ENCODE measurements at regions not wholly inside any gene's neighbourhood (a gene's known extent, or its start where the extent isn't known, plus 50 kb on each side); places are given as distances from the start of the nearest gene placed in this dataset.

DNA sequence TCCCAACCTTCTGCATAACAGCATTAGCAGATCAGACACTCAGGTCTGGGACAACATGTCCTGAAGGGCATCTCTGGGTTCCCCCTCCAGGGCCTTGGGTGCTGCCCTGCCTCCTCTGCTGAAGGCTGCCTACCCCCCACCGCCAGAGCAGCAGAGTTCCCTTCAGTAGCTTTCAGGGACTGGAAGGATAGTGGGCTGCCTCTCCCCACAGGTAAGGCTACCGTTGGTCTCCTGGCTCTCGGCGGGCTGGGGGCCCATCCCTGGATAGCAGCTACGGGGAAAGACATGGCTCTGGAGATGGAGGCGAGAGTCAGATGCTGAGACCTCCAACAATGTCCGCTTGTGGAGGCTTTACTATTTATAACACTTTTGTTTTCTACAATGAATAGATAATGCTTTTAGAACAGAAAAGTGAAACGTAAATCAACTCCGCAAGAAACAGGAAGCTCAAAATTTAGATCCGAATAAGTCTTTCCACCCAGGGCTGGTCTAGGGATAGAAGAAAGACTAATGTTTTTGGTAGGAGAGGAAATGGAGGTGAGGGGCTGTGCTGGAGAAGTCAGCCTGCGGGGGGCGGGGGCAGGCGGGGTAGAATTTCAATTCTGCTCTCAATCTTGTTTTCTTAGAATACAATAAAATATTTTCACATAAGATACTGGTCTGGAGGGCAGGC, 58.4 kb downstream of the ARL4C start:
- no peak for DNase-seq (ENCODE audit: low read depth)

DNA sequence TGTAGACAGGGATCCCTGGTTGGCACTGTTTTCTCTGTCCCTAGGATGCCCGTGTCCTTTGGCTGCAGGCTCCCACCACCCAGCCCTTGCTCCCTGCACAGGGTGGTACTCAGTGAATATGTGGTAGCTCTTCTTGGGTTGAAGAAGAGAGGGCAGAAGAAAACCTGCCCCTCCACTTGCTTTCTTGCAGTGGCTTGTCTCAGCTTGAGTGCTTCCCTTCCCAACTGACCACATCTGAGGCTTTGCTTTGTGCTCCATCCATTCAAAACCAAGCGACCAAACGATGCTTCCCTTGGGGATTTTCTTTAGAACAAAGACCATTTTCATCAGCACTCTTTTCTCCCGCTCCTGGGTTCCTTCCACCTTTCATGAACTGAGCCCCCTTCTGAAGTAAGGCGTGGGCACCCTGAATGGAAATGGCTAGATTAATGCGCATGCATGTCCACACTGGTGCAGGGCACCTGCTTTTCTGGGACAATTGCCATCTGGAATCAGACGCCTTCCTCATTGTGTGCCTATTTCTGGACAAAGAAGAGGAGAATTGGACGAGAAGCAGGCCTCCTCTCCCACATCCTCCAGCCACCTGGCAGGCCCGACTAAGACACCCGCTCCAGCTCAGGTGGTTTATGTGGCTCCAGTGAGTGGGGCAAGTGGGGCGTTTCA, 59.1 kb downstream of the ARL4C start:
- no peak for DNase-seq (ENCODE audit: low read depth)

DNA sequence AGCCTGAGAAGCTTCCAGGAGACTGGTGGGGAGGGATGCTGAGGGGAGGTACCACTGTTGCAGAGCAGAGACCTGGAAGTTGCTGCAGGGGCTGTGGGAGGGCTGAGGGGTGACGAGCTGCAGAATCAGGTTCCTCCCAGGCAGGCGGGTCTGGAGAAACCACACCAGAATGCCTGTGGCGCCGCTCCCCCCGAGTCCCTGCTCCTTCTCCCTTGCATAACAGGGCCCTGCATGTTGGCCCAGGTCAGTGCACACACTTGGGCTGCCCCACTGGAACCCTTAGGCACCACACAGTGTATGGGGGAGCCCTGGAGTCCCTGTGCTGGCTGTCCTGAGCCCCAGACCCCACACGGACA, 60.4 kb downstream of the ARL4C start:
- DNase-seq (ENCODE audit: low read depth): no peak

DNA sequence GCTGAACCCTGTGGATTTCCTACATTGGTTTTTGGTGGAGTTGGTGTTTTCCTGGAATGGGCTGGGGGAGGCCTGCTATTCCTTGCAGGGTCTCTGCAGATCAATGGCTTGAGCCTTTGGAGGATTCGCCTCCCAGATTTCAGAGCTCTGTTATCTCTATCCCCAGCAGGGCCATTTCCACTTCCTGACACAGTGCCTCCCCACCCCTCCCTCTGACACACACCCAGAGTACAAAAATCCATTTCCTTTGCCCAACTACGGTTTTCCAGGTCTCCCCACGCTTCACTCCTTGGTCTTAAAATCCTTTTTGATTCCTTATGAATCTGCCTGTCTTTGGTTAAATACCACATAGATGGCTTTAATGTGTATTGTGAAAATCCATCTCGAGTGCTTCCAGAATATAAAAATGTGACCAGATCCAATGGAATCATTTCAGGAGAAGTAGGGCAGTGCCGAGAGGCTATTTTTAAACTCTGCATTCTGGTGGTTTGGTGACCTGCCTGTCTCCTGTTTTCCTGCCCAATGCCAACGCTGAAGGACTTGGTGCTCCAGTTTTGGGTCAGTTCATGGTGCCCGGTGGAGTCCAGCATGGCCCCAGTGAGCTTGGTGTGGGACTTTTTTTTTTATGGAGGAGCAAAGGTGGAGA, 60.9 kb downstream of the ARL4C start:
- DNase-seq (ENCODE audit: low read depth): no peak

DNA sequence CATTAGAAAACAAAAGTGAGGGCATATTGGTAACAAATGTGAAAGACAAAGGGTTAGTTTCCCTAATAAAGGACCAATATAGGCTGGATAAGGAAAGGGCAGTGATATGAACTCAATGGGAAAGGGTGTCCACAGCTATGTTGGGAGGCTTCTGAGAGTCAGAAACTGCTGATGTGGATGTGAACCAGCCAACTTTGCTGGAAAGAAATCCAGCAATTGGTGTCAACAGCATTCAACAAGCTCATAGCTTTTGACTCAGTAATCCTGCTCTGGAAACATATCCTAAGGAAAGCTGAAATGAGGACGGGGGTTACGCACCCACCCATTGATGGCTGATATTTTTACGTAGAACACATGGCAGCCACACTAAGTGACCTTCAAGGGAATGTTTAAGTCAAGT, 63.7 kb downstream of the ARL4C start:
- no peak for DNase-seq (ENCODE audit: low read depth)

DNA sequence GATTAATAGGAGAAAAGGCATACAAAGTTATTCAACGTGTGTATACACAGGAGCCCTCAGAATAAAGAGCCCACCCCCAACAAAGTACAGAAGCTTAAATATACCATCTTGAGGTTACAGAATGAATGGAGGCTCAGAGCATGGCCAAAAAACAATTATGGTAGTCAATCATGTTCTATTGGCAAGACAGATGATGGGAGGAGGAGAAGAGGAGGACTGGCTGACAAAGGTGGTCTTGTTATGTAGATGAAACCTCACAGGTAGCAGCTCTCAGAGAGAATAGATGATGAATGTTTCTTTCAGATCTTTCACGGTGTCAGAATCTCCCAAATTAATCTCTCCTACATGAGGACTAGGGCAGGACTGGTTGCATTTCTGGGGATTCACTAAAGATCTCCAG, 66.0 kb downstream of the ARL4C start:
- DNase-seq (ENCODE audit: low read depth): no peak

DNA sequence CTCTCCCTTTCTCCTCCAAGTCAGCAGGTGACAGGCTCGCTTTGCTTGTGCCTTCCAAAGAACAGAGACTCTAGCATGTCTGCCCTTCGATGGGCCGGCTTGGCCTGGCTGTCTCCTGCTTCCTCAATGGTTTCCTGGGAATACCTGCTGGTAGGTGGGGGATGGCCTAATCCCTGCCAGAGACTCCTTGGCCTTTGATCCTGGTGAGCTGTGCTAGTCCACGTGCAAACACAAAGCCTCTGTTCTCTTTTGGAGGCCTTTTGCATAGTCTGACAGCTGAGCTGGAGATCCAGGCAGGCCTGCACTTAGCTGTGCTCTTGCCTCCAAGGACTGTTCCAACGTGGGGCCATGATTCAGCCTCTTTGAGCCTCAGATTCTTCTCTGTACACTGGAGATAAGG, 67.6 kb downstream of the ARL4C start:
- DNase-seq (ENCODE audit: low read depth): no peak

DNA sequence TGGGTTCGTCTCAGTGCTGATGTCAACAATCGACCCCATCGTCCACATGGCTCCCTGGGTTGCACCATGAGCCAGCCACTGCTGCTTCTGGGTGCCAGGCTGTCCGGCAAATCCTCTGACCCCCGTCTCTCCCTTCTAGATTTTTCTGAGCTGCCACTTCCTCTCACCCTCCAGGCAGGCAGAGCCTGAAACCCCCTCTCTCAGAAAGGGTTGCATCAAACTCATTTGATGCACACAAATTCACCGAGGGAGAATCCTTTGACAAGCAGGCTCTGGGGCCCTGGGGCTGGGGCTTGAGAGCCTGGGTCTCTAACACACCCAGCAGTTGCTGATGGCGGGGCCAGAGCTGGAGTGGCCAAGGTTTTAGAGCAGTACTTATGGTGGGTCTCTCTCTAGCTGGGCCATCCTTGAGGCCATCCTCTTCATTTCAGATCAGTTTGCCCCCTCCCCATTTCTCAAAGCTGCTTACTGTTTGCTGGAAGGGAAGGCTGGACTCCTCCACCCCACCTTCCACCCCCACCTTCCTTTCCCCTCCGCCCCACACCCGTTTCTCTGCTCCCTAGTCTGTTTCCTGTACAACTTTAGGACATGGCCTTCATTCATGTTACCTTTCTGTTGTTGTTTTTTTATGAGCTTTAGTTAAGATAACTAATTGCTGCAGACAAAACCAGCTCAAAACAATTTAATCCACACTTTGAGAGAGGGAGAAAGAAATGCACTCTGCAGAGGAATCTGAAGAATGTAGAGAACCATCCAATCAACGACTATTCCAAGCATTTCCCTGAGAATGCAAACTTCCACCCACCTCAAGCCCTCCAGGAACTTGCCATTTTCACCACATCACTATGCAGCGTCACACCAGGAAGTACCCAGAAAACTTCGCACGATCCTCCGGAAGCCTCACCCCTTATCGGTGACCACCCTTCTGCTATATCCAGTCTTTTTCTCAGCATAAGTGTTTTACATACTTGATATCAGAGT, 69.5 kb downstream of the ARL4C start:
- no peak for DNase-seq (ENCODE audit: low read depth)

DNA sequence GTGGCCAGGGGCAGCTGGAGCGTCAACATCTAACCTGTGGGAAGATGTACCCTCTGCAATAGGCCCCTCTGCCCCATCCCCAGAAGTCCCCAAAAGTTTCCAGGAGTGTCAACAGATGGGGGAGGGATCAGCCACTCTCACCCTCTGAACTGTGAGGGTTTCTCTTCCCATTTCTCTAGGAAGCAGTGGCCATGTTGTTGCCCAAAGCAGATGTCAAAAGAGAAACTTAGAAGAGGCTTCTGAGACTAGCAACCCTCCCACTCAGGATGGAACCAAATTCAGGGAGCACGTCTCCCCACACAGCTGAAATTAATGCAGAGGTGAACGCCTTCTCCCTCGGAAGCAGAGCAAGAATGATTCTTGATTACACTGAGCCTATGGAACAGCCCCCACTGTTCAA, 70.3 kb downstream of the ARL4C start:
- no peak for DNase-seq (ENCODE audit: low read depth)

DNA sequence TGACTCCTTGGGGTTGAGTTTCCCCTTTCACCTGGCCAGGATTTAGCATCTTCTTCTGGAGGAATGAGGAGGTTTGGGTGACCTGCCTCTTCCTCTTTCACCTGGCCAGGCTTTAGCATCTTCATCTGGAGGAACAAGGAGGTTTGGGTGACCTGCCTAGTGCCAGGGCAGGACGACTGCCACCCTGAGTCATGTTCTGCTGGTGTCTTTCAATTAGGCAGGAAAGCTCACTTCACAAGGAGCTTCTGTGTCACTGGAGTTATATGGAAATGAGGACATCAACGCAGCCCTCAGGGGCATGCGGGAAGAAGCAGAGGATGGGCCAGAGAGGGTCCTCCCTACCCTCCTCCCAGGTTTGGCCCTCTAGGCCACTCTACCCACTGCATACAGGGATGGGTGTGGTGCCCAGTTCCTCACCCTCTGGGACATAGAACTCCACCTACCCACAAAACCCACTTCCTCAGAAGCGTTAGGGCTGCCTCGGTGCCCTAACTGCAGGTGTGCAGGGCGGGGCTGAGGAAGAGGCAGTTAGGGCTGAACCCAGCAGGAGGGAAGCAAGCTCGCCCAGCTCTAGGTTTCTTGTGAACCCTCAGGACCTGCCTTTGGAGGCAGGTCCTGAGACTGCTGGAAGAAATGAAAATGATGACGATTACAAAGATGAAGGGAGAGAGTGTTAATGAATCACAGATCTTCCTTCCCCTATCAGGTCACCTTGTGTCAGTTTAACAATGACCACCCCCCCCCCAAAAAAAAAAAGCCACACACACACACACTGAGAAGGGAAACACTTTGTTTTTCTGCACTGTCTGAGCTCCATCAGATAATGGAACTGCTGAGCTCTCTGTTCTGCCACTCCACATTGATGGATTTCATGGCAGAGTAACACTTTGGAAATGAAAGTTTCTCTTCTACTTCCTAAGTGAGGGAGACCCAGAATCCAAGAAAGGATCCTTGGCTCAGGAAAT, 71.0 kb downstream of the ARL4C start:
- no peak for DNase-seq (ENCODE audit: low read depth)

DNA sequence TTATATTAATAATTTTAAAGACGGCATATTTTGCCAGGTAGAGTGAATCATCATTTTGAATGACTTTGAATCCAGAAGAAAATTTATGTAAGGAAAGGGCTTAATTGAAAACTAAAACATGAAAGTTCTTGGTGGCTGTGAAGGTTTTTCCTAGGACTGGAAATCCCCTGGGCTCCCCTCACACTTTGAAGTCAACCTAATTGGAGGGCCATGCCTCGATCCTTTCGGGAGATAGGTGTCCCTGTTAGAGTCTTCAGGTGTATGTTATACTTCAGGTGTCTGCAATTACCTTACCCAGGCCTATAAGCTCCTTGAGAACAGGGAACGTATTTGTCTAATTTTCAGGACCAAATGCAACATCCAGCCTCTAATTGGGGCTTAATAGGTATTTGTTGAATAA, 73.0 kb downstream of the ARL4C start:
- no peak for DNase-seq (ENCODE audit: low read depth)

DNA sequence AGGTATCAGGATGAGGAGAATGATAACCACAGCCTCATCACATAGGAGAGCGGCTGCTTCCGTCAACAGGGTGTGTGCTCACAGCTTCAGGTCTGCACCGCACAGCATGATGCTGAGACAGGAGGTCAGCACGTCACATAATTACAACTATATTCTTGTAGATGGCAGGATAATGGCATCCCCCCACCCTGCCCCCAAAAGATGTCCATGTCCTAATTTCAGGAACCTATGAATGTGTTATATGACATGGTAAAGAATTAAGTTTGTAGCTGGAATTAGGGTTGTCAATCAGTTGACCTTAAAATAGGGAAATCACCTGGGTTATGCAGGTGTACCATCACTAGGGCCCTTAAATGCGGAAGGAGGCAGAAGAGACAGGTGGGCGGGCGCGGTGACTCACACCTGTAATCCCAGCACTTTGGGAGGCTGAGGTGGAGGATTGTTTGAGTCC, 73.9 kb downstream of the ARL4C start:
- DNase-seq (ENCODE audit: low read depth): no peak

DNA sequence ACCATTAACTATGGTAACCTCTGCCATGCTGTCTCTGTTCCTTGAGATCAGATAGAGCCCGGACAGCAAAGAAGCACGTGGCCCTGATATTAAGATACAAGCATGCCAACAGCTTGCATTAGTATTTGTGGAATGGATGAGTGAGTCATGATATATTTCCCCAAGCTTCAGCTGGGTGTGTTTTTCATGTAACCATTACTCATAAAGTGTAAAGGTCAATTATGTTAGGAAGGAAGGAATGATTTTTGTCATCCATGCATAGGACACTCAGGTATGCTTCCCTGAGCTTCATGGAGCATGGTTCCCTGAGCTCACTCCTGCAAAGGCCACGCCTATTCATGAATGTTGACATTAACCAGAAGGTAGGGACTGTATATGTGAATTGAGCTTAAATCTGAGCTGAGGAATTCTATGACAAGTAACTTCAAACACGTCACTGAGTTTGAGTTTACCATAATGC, 74.6 kb downstream of the ARL4C start:
- no peak for DNase-seq (ENCODE audit: low read depth)

DNA sequence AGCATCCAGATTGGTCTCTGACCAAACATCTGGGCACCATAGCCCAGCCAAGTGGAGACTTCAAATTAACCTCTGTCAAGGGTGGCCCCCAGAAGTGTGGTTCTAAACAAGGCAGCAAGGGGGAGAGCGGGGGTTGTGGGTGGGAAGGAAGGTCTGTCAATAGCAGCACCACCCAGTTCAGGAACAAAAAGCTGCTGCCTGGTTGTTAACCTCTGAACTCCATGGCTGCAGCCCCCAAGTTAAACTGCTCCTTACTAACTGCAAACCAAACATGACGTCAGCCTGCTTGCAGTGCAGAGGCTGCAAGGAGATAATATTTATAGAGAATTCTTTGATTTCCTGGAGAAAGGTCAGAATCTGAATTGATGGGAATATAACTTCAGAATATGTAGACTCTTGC, 76.5 kb downstream of the ARL4C start:
- no peak for DNase-seq (ENCODE audit: low read depth)

DNA sequence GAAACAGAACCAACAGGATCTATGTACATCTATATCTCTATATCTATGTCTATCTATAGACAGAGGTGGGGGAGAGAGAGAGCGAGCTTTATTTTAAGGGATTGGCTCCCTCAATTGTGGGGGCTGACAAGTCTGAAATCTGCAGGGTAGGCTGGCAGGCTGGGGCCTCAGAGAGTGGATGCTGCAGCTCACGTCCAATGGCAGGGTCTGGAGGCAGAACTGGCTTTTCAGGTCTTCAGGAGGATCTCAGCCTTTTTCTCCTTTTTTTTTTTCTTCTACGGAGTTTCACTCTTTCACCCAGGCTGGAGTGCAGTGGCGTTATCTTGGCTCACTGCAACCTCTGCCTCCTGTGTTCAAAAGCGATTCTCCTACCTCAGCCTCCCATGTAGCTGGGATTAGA, 77.2 kb downstream of the ARL4C start:
- DNase-seq (ENCODE audit: low read depth): no peak

DNA sequence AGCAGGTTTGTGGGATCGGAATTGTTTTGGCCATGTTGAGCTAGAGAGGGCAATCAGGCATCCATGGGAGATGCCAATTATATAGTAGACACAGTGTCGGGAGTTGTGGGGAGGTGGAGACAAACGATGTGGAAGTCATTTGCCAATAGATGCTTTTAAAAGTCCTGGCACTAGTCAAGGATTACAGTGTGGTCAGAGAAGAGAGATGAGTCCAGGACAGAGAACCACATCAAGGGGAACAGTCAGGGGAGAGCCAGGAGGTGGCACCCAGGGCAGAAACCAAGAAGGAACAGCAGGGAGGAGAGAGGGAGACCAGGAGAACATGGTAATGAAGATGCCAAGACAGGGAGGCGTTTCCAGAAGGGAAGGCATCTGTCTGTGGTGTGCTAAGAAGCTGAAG, 81.2 kb downstream of the ARL4C start:
- no peak for DNase-seq (ENCODE audit: low read depth)

DNA sequence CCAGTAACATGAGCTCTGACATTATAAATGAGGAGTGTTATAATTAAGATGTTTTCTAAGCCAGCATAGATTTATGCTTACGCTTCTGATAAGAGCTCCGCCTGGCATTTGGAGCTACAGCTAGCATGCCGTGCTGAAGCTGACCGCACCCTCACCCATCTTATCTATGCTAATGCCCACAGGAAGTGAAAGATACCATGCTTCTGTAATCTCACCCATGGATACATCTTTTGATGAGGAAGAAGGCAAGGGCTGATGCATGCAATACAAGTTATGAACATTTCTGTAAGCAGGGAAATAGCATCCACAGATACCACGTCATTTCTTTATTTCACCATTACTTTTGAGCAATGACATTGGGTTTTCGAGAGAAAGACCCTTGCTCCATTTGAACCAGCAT, 82.3 kb downstream of the ARL4C start:
- DNase-seq (ENCODE audit: low read depth): no peak

DNA sequence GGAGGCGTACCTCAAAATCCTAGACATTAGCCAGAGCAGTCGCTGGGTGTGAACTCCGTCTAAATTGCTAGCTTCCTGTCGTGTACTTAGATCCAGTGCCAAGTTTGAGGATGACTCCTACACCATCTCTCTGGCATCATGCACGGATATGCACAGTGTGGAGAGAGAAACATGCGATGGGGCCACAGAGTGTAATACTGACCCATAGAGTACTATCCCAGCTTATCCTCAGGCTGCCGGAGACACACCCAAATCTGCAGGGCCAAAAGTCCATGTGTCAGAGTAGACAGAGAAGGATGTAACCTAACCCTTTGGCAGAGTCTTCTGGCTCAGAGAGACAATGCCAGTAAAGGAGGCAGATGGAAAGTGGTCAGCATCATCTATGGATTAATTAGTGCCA, 84.2 kb downstream of the ARL4C start:
- DNase-seq (ENCODE audit: low read depth): no peak

DNA sequence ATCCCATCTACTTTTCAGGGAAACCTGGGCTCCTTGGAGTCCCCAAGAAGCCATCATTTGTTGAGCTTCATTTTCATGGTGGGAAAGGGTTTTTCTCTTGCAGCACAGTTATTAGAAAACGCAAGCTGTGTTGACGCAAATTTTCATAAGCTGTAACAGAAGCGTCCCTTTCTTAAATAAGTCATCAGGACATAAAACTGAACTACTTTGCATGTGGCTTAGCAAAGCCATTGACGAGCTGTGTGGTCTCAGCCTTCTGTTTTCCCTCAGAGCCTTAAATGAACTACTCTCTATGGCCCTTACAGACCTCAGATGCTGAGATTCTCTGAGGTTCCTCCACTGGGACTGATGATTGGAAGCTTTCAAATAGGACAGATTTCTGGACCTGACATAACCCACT, 85.1 kb downstream of the ARL4C start:
- no peak for DNase-seq (ENCODE audit: low read depth)

DNA sequence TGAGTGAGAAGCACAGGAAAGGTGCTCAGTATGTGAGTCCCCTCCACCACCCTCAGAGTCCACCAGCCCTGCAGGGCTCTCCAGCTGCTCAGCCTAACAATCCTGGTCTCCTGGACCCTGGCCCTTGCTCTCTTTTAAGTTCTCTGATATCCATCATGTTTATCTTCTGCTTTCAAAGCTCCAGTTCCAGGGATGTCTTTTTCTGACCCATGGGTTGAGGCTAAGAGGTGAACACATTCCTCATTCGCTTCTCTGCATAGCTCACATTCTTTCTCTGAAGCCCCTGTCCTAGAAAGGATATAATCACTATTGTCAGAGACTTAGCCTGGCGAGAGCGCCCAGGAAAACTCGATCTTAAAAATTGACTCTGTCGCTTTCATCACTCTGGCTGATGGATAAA, 86.4 kb downstream of the ARL4C start:
- no peak for DNase-seq (ENCODE audit: low read depth)

DNA sequence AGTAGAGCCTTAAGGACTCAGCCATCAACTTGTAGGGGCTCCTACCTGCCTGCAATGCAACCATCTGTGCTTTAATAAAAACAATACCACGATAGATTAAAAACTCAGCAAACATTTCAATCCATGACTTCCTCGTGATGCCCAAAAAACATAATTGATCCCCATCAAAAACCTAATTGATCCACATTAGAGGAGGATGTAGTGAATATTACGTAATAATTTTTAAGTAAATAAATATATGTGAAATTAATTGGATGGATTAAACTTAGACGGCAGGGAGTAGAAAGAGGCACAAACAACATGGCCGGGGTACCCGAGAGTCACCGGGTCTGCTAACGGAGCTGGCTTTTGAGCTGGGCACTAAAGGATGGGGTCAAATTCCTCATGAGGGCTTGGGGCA, 87.3 kb downstream of the ARL4C start:
- no peak for DNase-seq (ENCODE audit: low read depth)

Data from stimulated activated CD8-positive, alpha-beta memory T cell treated with anti-CD3 and anti-CD28 coated beads, Interleukin-15, amount 100 ng/mL, for 24 hours (primary cell).